DOHH2 (cell line): ENCODE measurements at regions not wholly inside any gene's neighbourhood (a gene's known extent, or its start where the extent isn't known, plus 50 kb on each side); places are given as distances from the start of the nearest gene placed in this dataset.

Experiments used
- H3F3A ChIP-seq: fragments of 200-600 bp; sonication (generic), shearing (Covaris generic); 2 replicates; pipeline ENCODE4 v1.6.0; 2016; ENCODE audit warnings: antibody characterized with exemption, mild to moderate bottlenecking; ENCODE audit not compliant: control insufficient read depth, insufficient read depth
- H3K27ac ChIP-seq: fragments of 200-600 bp; sonication (generic); 2 replicates; pipeline ENCODE4 v1.5.1; 2014; ENCODE audit warnings: low read depth, mild to moderate bottlenecking, low read length, moderate library complexity
- H3K27me3 ChIP-seq: fragments of 200-600 bp; sonication (generic); 2 replicates; pipeline ENCODE4 v1.6.1; 2014; ENCODE audit warnings: mild to moderate bottlenecking, low read length, mixed read lengths; ENCODE audit not compliant: control insufficient read depth
- H3K36me3 ChIP-seq: fragments of 200-600 bp; sonication (generic); 2 replicates; pipeline ENCODE4 v1.6.1; 2014; ENCODE audit warnings: mild to moderate bottlenecking, low read length, moderate library complexity, mixed read lengths; ENCODE audit not compliant: control insufficient read depth
- H3K4me1 ChIP-seq: fragments of 200-600 bp; sonication (generic); 2 replicates; pipeline ENCODE4 v1.6.1; 2014; ENCODE audit warnings: mild to moderate bottlenecking, low read length, mixed read lengths; ENCODE audit not compliant: control insufficient read depth
- H3K4me2 ChIP-seq: fragments of 200-600 bp; sonication (generic); 2 replicates; pipeline ENCODE4 v1.6.0; 2014; ENCODE audit warnings: mild to moderate bottlenecking, low read length, moderate library complexity
- H3K4me3 ChIP-seq: fragments of 200-600 bp; sonication (generic); 2 replicates; pipeline ENCODE4 v1.5.1; 2014; ENCODE audit warnings: mild to moderate bottlenecking, low read length, mixed read lengths
- H3K79me2 ChIP-seq: fragments of 200-600 bp; sonication (generic); 2 replicates; pipeline ENCODE4 v1.6.1; 2014; ENCODE audit warnings: mild to moderate bottlenecking, low read length, mixed read lengths; ENCODE audit not compliant: control insufficient read depth
- H3K9me2 ChIP-seq: fragments of 200-600 bp; sonication (generic); replicated peaks from 2 replicates; pipeline ENCODE4 v1.6.1; 2014; ENCODE audit warnings: mild to moderate bottlenecking, low read length, mixed read lengths; ENCODE audit not compliant: control insufficient read depth
- H3K9me3 ChIP-seq: fragments of 200-600 bp; sonication (generic); 2 replicates; pipeline ENCODE4 v1.6.1; 2014; ENCODE audit warnings: antibody characterized with exemption, low read length, mixed read lengths; ENCODE audit not compliant: control insufficient read depth, insufficient read depth
- H4K20me1 ChIP-seq: fragments of 200-600 bp; sonication (generic); 2 replicates; pipeline ENCODE4 v1.6.0; 2014; ENCODE audit warnings: low read depth, mild to moderate bottlenecking, antibody characterized with exemption, low read length, moderate library complexity; ENCODE audit not compliant: control insufficient read depth, insufficient read depth
- EZH2phosphoT487 ChIP-seq: fragments of 200-600 bp; sonication (generic); IDR thresholded peaks from 2 replicates; pipeline ENCODE4 v1.6.1; 2017; ENCODE audit warnings: borderline replicate concordance, mild to moderate bottlenecking, antibody characterized with exemption, low read length, moderate library complexity, mixed read lengths
- TF ChIP-seq, protein P1 (sequence below): fragments of 200-600 bp; sonication (generic); IDR thresholded peaks from one replicate; pipeline ENCODE4 v1.5.1; 2014; ENCODE audit warnings: antibody characterized with exemption, mild to moderate bottlenecking, low read depth, low read length; ENCODE audit not compliant: poor library complexity, severe bottlenecking

DNA sequence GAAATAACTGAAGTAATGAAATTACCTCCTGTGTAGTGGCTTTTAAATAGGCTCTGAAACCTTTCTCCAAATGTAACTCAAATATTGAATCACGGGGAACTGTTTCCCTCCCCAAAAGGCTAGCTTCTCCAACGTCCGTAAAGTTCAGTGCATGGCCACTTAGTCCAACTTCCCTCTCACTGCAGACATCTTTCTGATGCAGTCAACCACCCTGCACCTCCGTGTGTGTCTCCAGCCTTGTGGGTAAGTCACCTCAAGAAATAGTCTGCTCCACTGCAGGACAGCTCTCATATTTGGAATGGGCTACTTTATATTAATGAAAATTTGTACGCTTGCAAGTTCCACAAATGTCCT, 152.5 kb upstream of the CYRIA start:
- H3K9me3 ChIP-seq = no peaks in the 10 kb centered on the region
- H4K20me1 ChIP-seq = no peaks in the 10 kb centered on the region
- H3F3A ChIP-seq = no peaks in the 10 kb centered on the region
- H3K27ac ChIP-seq = no peak overlapping the region
- H3K36me3 ChIP-seq = no peaks in the 10 kb centered on the region
- H3K79me2 ChIP-seq = no peaks in the 10 kb centered on the region
- no peaks in the 10 kb centered on the region for H3K9me2 ChIP-seq
- no peaks in the 10 kb centered on the region for H3K4me1 ChIP-seq
- H3K27me3 ChIP-seq = no peaks in the 10 kb centered on the region
- H3K4me3 ChIP-seq = no peak overlapping the region
- H3K4me2 ChIP-seq = no peak overlapping the region
- no peak for TF ChIP-seq EZH2phosphoT487
- TF ChIP-seq, protein P1, sequence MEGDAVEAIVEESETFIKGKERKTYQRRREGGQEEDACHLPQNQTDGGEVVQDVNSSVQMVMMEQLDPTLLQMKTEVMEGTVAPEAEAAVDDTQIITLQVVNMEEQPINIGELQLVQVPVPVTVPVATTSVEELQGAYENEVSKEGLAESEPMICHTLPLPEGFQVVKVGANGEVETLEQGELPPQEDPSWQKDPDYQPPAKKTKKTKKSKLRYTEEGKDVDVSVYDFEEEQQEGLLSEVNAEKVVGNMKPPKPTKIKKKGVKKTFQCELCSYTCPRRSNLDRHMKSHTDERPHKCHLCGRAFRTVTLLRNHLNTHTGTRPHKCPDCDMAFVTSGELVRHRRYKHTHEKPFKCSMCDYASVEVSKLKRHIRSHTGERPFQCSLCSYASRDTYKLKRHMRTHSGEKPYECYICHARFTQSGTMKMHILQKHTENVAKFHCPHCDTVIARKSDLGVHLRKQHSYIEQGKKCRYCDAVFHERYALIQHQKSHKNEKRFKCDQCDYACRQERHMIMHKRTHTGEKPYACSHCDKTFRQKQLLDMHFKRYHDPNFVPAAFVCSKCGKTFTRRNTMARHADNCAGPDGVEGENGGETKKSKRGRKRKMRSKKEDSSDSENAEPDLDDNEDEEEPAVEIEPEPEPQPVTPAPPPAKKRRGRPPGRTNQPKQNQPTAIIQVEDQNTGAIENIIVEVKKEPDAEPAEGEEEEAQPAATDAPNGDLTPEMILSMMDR = no peak

- Histone ChIP-seq H3K27me3 (no peaks in the 10 kb centered on the region), H3F3A (no peaks in the 10 kb centered on the region), H3K4me2 (no peak overlapping the region), H4K20me1 (no peaks in the 10 kb centered on the region), H3K36me3 (no peaks in the 10 kb centered on the region), H3K4me3 (no peak overlapping the region), H3K27ac (no peak overlapping the region), H3K9me2 (no peaks in the 10 kb centered on the region), H3K79me2 (no peaks in the 10 kb centered on the region), H3K4me1 (no peaks in the 10 kb centered on the region), H3K9me3 (no peaks in the 10 kb centered on the region)
- TF ChIP-seq, protein P1 = no peak
- TF ChIP-seq EZH2phosphoT487 = no peak
Observed at GRCh38 chr2:16817305-16818202, 151.9 kb upstream of the CYRIA start.

DNA sequence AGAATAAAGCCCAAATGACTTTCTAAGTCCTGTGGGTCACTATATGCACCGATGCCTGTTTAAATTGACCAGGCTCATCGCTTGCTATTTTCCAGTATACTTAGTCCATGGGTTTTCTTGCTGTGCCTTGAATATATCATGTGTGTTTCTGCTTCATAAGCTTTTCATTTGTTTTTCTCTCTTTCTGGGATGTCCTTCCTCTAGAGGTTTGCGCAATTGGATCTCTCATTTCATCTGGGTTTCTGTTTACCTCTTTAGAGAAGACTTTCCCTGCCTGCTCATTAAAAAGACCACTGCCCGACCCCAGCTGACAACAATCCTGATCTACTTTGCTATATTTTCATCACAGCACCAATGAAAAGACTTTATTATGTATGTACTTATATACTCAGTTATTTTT, 150.9 kb upstream of the CYRIA start:
- no peaks in the 10 kb centered on the region for H3K4me1 ChIP-seq
- H3K79me2 ChIP-seq = no peaks in the 10 kb centered on the region
- H4K20me1 ChIP-seq = no peaks in the 10 kb centered on the region
- no peaks in the 10 kb centered on the region for H3K9me3 ChIP-seq
- no peak overlapping the region for H3K27ac ChIP-seq
- no peaks in the 10 kb centered on the region for H3K9me2 ChIP-seq
- H3K4me2 ChIP-seq = no peak overlapping the region
- H3K27me3 ChIP-seq = no peaks in the 10 kb centered on the region
- H3K36me3 ChIP-seq = no peaks in the 10 kb centered on the region
- H3F3A ChIP-seq = no peaks in the 10 kb centered on the region
- no peak for TF ChIP-seq EZH2phosphoT487
- TF ChIP-seq, protein P1 = no peak
- no peak overlapping the region for H3K4me3 ChIP-seq
